GM18951 (cell line): ENCODE measurements at regions not wholly inside any gene's neighbourhood (a gene's known extent, or its start where the extent isn't known, plus 50 kb on each side); places are given as distances from the start of the nearest gene placed in this dataset.

Source experiments
- POLR2A ChIP-seq: IDR thresholded peaks from 4 replicates; pipeline ENCODE4 v1.6.1; 2011; ENCODE audit warnings: mild to moderate bottlenecking; ENCODE audit not compliant: insufficient read length, insufficient read depth; ENCODE audit errors: extremely low read depth
- in situ Hi-C: fragments of 300-500 bp; cut with MboI; formaldehyde crosslinking; loops from one replicate; pipeline ENCODE4 v1.12.0; 2022; ENCODE audit warnings: low sequenced_read_pairs, mixed read lengths, inconsistent platforms; ENCODE audit not compliant: unreplicated experiment

GRCh38 chr1:73953586-73953985, 244.4 kb downstream of the LRRIQ3 start:
- in situ Hi-C loops, result no loop called here
- TF ChIP-seq POLR2A, result no peak

GRCh38 chr1:73953186-73953585, 244.8 kb downstream of the LRRIQ3 start:
- no peak for TF ChIP-seq POLR2A
- in situ Hi-C loops, result no loop called here

- TF ChIP-seq POLR2A, result no peak
- in situ Hi-C loops, result no loop called here
Observed at GRCh38 chr1:73948055-73948454, 249.9 kb downstream of the LRRIQ3 start.

- in situ Hi-C loops, result no loop called here
- no peak for TF ChIP-seq POLR2A
Observed at GRCh38 chr1:73947009-73947408, 251.0 kb downstream of the LRRIQ3 start.

- no peak for TF ChIP-seq POLR2A
- in situ Hi-C loops, result no loop called here
Observed at GRCh38 chr1:73943270-73943669, 254.7 kb downstream of the LRRIQ3 start.

- in situ Hi-C loops, result no loop called here
- TF ChIP-seq POLR2A, result no peak
Observed at GRCh38 chr1:73930293-73930692, 267.7 kb downstream of the LRRIQ3 start.

- no peak for TF ChIP-seq POLR2A
- in situ Hi-C loops, result no loop called here
Observed at GRCh38 chr1:73914951-73915350, 283.0 kb downstream of the LRRIQ3 start.

GRCh38 chr1:73913025-73913424, 285.0 kb downstream of the LRRIQ3 start:
- in situ Hi-C loops, result no loop called here
- TF ChIP-seq POLR2A, result no peak

GRCh38 chr1:73911849-73912248, 286.1 kb downstream of the LRRIQ3 start:
- TF ChIP-seq POLR2A, result no peak
- in situ Hi-C loops, result no loop called here

- TF ChIP-seq POLR2A, result no peak
- in situ Hi-C loops, result no loop called here
Observed at GRCh38 chr1:73910466-73910865, 287.5 kb downstream of the LRRIQ3 start.

- in situ Hi-C loops, result no loop called here
- no peak for TF ChIP-seq POLR2A
Observed at GRCh38 chr1:73910062-73910461, 287.9 kb downstream of the LRRIQ3 start.

GRCh38 chr1:73909043-73909562, 288.9 kb downstream of the LRRIQ3 start:
- in situ Hi-C loops, result no loop called here
- TF ChIP-seq POLR2A, result no peak

- in situ Hi-C loops, result no loop called here
- no peak for TF ChIP-seq POLR2A
Observed at GRCh38 chr1:73907051-73907450, 290.9 kb downstream of the LRRIQ3 start.

GRCh38 chr1:73903092-73903491, 294.9 kb downstream of the LRRIQ3 start:
- TF ChIP-seq POLR2A, result no peak
- in situ Hi-C loops, result no loop called here

GRCh38 chr1:73901738-73902137, 296.2 kb downstream of the LRRIQ3 start:
- TF ChIP-seq POLR2A, result no peak
- in situ Hi-C loops, result no loop called here
